Fibroblast of villous mesenchyme (primary cell): ENCODE measurements at regions not wholly inside any gene's neighbourhood (a gene's known extent, or its start where the extent isn't known, plus 50 kb on each side); places are given as distances from the start of the nearest gene placed in this dataset.

Source experiments
- DNase-seq: peaks from one replicate; pipeline ENCODE4 v3.0.0-alpha.2; 2010; ENCODE audit warnings: low read depth
- H3K4me3 ChIP-seq: 2 replicates; pipeline ENCODE4 v1.5.1; 2011; ENCODE audit warnings: low read depth, mild to moderate bottlenecking, low read length
- CTCF ChIP-seq: IDR thresholded peaks from 2 replicates; pipeline ENCODE4 v1.5.1; 2012; ENCODE audit warnings: low read depth, mild to moderate bottlenecking, low read length; ENCODE audit not compliant: insufficient read depth

- DNase-seq, result no peak
- no peak overlapping the region for H3K4me3 ChIP-seq
- TF ChIP-seq CTCF, result no peak
Measured at GRCh38 chrX:39245024-39245423, 443.8 kb downstream of the MID1IP1 start.

GRCh38 chrX:39247536-39247935, 446.3 kb downstream of the MID1IP1 start:
- DNase-seq, result no peak
- no peak for TF ChIP-seq CTCF
- H3K4me3 ChIP-seq, result no peak overlapping the region

GRCh38 chrX:39248330-39248729, 447.1 kb downstream of the MID1IP1 start:
- H3K4me3 ChIP-seq, result no peak overlapping the region
- no peak for DNase-seq
- no peak for TF ChIP-seq CTCF

GRCh38 chrX:39249999-39250398, 448.7 kb downstream of the MID1IP1 start:
- no peak for TF ChIP-seq CTCF
- no peak for DNase-seq
- H3K4me3 ChIP-seq, result no peak overlapping the region

GRCh38 chrX:39251995-39252394, 450.7 kb downstream of the MID1IP1 start:
- no peak overlapping the region for H3K4me3 ChIP-seq
- no peak for TF ChIP-seq CTCF
- no peak for DNase-seq

- no peak for DNase-seq
- TF ChIP-seq CTCF, result no peak
- H3K4me3 ChIP-seq, result no peak overlapping the region
Measured at GRCh38 chrX:39253551-39253950, 452.3 kb downstream of the MID1IP1 start.

- TF ChIP-seq CTCF, result no peak
- H3K4me3 ChIP-seq, result no peak overlapping the region
- no peak for DNase-seq
Measured at GRCh38 chrX:39258331-39258730, 457.1 kb downstream of the MID1IP1 start.
